DOHH2 (cell line): ENCODE measurements at regions not wholly inside any gene's neighbourhood (a gene's known extent, or its start where the extent isn't known, plus 50 kb on each side); places are given as distances from the start of the nearest gene placed in this dataset.

Source experiments
- H3F3A ChIP-seq: fragments of 200-600 bp; sonication (generic), shearing (Covaris generic); 2 replicates; pipeline ENCODE4 v1.6.0; 2016; ENCODE audit warnings: antibody characterized with exemption, mild to moderate bottlenecking; ENCODE audit not compliant: control insufficient read depth, insufficient read depth
- H3K27ac ChIP-seq: fragments of 200-600 bp; sonication (generic); 2 replicates; pipeline ENCODE4 v1.5.1; 2014; ENCODE audit warnings: low read depth, mild to moderate bottlenecking, low read length, moderate library complexity
- H3K27me3 ChIP-seq: fragments of 200-600 bp; sonication (generic); 2 replicates; pipeline ENCODE4 v1.6.1; 2014; ENCODE audit warnings: mild to moderate bottlenecking, low read length, mixed read lengths; ENCODE audit not compliant: control insufficient read depth
- H3K36me3 ChIP-seq: fragments of 200-600 bp; sonication (generic); 2 replicates; pipeline ENCODE4 v1.6.1; 2014; ENCODE audit warnings: mild to moderate bottlenecking, low read length, moderate library complexity, mixed read lengths; ENCODE audit not compliant: control insufficient read depth
- H3K4me1 ChIP-seq: fragments of 200-600 bp; sonication (generic); 2 replicates; pipeline ENCODE4 v1.6.1; 2014; ENCODE audit warnings: mild to moderate bottlenecking, low read length, mixed read lengths; ENCODE audit not compliant: control insufficient read depth
- H3K4me2 ChIP-seq: fragments of 200-600 bp; sonication (generic); 2 replicates; pipeline ENCODE4 v1.6.0; 2014; ENCODE audit warnings: mild to moderate bottlenecking, low read length, moderate library complexity
- H3K4me3 ChIP-seq: fragments of 200-600 bp; sonication (generic); 2 replicates; pipeline ENCODE4 v1.5.1; 2014; ENCODE audit warnings: mild to moderate bottlenecking, low read length, mixed read lengths
- H3K79me2 ChIP-seq: fragments of 200-600 bp; sonication (generic); 2 replicates; pipeline ENCODE4 v1.6.1; 2014; ENCODE audit warnings: mild to moderate bottlenecking, low read length, mixed read lengths; ENCODE audit not compliant: control insufficient read depth
- H3K9me2 ChIP-seq: fragments of 200-600 bp; sonication (generic); replicated peaks from 2 replicates; pipeline ENCODE4 v1.6.1; 2014; ENCODE audit warnings: mild to moderate bottlenecking, low read length, mixed read lengths; ENCODE audit not compliant: control insufficient read depth
- H3K9me3 ChIP-seq: fragments of 200-600 bp; sonication (generic); 2 replicates; pipeline ENCODE4 v1.6.1; 2014; ENCODE audit warnings: antibody characterized with exemption, low read length, mixed read lengths; ENCODE audit not compliant: control insufficient read depth, insufficient read depth
- H4K20me1 ChIP-seq: fragments of 200-600 bp; sonication (generic); 2 replicates; pipeline ENCODE4 v1.6.0; 2014; ENCODE audit warnings: low read depth, mild to moderate bottlenecking, antibody characterized with exemption, low read length, moderate library complexity; ENCODE audit not compliant: control insufficient read depth, insufficient read depth
- CTCF ChIP-seq: fragments of 200-600 bp; sonication (generic); IDR thresholded peaks from one replicate; pipeline ENCODE4 v1.5.1; 2014; ENCODE audit warnings: antibody characterized with exemption, mild to moderate bottlenecking, low read depth, low read length; ENCODE audit not compliant: poor library complexity, severe bottlenecking
- EZH2phosphoT487 ChIP-seq: fragments of 200-600 bp; sonication (generic); IDR thresholded peaks from 2 replicates; pipeline ENCODE4 v1.6.1; 2017; ENCODE audit warnings: borderline replicate concordance, mild to moderate bottlenecking, antibody characterized with exemption, low read length, moderate library complexity, mixed read lengths

GRCh38 chr12:3351731-3352130, 139.3 kb upstream of the PRMT8 start:
- Histone ChIP-seq H3K4me2 (no peak overlapping the region), H3K79me2 (no peaks in the 10 kb centered on the region), H4K20me1 (no peaks in the 10 kb centered on the region), H3K4me3 (no peak overlapping the region), H3K9me3 (no peaks in the 10 kb centered on the region), H3K27ac (no peak overlapping the region), H3F3A (no peaks in the 10 kb centered on the region), H3K4me1 (no peaks in the 10 kb centered on the region), H3K27me3 (peaks cover 14% of the 10 kb centered on the region; the same call in 1 of the 2 replicates), H3K9me2 (no peaks in the 10 kb centered on the region), H3K36me3 (no peaks in the 10 kb centered on the region)
- TF ChIP-seq EZH2phosphoT487 (no peak), CTCF (no peak)

- H3K36me3 ChIP-seq = no peaks in the 10 kb centered on the region
- no peak overlapping the region for H3K4me3 ChIP-seq
- H3F3A ChIP-seq = no peaks in the 10 kb centered on the region
- no peak overlapping the region for H3K27ac ChIP-seq
- no peaks in the 10 kb centered on the region for H3K79me2 ChIP-seq
- no peaks in the 10 kb centered on the region for H3K9me3 ChIP-seq
- H3K4me1 ChIP-seq = no peaks in the 10 kb centered on the region
- H4K20me1 ChIP-seq = no peaks in the 10 kb centered on the region
- no peak overlapping the region for H3K4me2 ChIP-seq
- no peaks in the 10 kb centered on the region for H3K9me2 ChIP-seq
- peaks cover 14% of the 10 kb centered on the region; the same call in 1 of the 2 replicates for H3K27me3 ChIP-seq
- TF ChIP-seq CTCF = no peak
- TF ChIP-seq EZH2phosphoT487 = no peak
These were observed 138.8 kb upstream of the PRMT8 start for GRCh38 chr12:3352230-3352629.

DNA sequence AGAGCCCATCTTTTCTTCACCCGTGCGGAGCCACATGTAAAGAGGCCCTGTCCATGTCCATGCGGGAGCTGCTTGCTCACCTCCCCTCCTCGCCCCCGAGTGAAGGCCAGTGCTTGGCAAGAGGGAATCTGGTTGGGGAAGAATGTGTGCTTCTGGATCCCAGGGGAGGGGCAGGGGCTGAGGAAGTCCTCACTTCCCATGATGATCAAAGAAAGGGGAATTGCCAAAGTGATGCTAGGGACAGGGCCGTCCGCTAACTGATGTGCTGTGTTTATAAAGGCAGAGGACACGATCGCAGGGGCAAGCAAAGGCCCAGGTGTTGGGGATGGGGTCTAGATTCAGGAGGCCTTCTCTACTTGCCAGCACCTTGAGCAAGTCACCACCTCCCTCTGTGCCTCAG, 137.4 kb upstream of the PRMT8 start:
- Histone ChIP-seq H3K4me1 (no peaks in the 10 kb centered on the region), H3F3A (no peaks in the 10 kb centered on the region), H3K27ac (no peak overlapping the region), H3K9me3 (no peaks in the 10 kb centered on the region), H3K4me3 (no peak overlapping the region), H3K27me3 (peaks cover 14% of the 10 kb centered on the region; the same call in 1 of the 2 replicates), H3K9me2 (no peaks in the 10 kb centered on the region), H4K20me1 (no peaks in the 10 kb centered on the region), H3K4me2 (no peak overlapping the region), H3K79me2 (no peaks in the 10 kb centered on the region), H3K36me3 (no peaks in the 10 kb centered on the region)
- TF ChIP-seq EZH2phosphoT487 = no peak

- Histone ChIP-seq H3F3A (no peaks in the 10 kb centered on the region), H4K20me1 (no peaks in the 10 kb centered on the region), H3K4me3 (no peak overlapping the region), H3K9me2 (no peaks in the 10 kb centered on the region), H3K36me3 (no peaks in the 10 kb centered on the region), H3K4me2 (no peak overlapping the region), H3K9me3 (no peaks in the 10 kb centered on the region), H3K79me2 (no peaks in the 10 kb centered on the region), H3K27me3 (peaks cover 15% of the 10 kb centered on the region; the same call in 1 of the 2 replicates), H3K4me1 (no peaks in the 10 kb centered on the region), H3K27ac (no peak overlapping the region)
- TF ChIP-seq CTCF (no peak), EZH2phosphoT487 (no peak)
These were observed 136.4 kb upstream of the PRMT8 start for GRCh38 chr12:3354586-3354985.
